T-helper 2 cell treated with Interferon-gamma antibody and Interleukin-4, amounts not matched to agents 100 ng/mL and 5 ng/mL, for 36 hours (primary cell): ENCODE measurements at regions not wholly inside any gene's neighbourhood (a gene's known extent, or its start where the extent isn't known, plus 50 kb on each side); places are given as distances from the start of the nearest gene placed in this dataset.

Source experiments
- intact Hi-C: fragments of 100-400 bp; cut with micrococcal nuclease; formaldehyde crosslinking; loops from one replicate; pipeline ENCODE4 v1.15.1; 2023

GRCh38 chr2:195500879-195501278 lies 156.1 kb upstream of the SLC39A10 start:
- intact Hi-C loops = no loop called here

DNA sequence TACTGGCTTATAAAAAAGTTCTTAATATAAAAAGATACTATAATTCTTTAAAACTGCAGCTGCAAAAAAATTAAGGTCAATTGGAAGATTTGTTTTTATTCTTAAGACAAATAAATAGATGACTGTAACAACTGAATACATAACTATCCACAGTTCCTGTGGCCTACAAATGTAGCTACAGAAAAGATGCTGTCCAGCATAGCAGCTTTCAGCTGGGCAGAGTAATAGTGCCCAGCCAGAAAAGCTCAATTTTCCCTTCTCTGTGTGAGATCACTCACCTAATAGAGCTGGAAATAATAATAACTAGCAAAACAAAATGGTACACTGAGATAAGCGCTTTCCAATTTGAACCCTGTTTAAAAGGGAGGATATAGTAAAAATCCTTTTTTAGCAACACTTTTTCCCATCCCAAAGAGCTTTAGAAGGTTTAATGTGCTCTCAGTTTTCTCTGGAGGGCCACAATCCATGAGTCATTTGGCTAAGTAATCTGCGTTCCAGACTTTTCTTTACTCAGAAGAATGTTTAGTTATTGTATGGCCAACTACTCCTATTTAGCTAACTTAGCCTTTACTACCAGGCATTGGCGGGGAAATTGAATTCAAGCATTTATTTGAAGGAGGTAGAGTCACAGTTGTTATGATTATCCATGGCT lies 158.1 kb upstream of the SLC39A10 start:
- intact Hi-C loops = loop anchor here (1.0 kb wide), 1 partner anchor 161 kb away; no protein-coding TSS in a partner anchor

DNA sequence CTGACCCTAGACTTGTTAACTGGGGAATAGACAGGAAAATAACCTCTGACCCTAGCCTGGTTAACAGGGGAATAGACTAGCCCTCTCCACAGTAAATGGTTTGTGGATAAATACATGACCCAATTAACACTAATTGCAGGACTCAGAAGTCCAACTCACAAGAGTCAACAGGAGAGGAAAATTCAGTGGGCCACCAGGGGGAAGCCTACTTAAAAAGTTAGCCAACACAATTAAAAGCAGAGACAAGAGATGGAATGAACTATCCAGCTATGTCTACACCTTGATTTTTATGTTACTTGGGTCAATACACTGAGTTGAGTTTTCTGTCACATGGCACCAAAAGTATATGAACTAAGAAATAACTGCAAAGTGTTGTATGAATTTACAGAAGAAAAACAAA lies 158.8 kb upstream of the SLC39A10 start:
- intact Hi-C loops = loop anchor here (1.0 kb wide), 1 partner anchor 162 kb away; no protein-coding TSS in a partner anchor

- intact Hi-C loops = loop anchor here (2.0 kb wide), 1 partner anchor 570 kb away; no protein-coding TSS in a partner anchor
Measured at GRCh38 chr2:195496991-195497390, 160.0 kb upstream of the SLC39A10 start.

DNA sequence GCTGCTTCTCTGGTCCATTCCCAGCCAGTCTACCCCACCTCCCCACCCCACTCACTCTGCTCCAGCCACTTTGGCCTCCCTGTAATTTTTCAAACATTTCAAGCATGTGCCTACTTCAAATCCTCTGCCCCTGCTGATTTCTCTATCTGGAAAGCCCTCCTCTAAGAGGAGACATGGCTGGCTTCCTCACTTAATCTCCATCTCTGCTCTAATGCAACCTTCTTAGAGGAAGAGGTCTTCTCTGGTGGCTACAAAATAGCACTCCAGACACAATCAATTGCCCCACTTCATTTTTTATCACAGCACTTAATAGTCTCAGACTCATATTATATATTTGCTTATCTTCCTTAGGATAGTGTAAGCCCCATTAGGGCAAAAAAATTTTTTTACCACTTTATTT lies 161.1 kb upstream of the SLC39A10 start:
- intact Hi-C loops = loop anchor here (2.0 kb wide), 1 partner anchor 571 kb away; no protein-coding TSS in a partner anchor

GRCh38 chr2:195495351-195495750 lies 161.7 kb upstream of the SLC39A10 start:
- intact Hi-C loops = no loop called here

- intact Hi-C loops = no loop called here
Measured at GRCh38 chr2:195494451-195494850, 162.6 kb upstream of the SLC39A10 start.

- intact Hi-C loops = no loop called here
Measured at GRCh38 chr2:195493416-195493815, 163.6 kb upstream of the SLC39A10 start.

DNA sequence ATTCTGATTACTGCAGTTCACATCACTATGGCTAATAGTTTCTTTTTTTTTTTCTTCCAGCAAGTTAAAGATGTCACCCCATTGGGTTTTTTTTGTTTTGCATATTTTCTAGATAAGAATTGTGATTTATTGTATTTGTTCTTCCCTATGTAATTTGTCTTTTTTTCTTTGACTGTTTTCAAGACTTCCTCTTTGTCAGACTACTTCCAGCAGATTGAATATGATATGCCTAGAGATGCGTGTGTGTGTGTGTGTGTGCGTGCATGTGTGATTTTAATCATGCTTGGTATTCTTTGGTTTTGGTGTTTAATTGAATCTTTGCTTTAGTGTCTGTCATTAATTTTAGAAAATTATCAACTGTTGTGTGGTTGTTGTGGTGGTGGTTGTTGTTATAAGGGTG lies 166.7 kb upstream of the SLC39A10 start:
- intact Hi-C loops = no loop called here

GRCh38 chr2:195489101-195489500 lies 167.9 kb upstream of the SLC39A10 start:
- intact Hi-C loops = no loop called here

DNA sequence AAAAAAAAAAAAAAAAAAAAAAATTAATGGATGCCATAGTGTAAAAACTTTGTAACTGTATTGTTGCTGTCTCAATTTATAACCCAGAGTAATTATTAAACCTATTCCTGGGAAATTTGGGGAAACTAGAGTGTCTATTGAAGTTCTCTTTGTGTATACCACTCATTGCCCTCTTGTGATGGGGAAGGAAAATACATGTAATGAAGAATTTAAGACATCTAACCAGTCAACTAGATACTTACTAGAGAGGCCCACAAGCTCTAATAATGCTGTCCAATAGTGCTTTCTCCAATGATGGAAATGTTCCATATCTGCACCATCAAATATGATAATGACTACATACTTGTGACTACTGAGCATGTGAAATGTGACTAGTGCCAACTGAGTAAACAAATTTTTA lies 168.5 kb upstream of the SLC39A10 start:
- intact Hi-C loops = no loop called here

DNA sequence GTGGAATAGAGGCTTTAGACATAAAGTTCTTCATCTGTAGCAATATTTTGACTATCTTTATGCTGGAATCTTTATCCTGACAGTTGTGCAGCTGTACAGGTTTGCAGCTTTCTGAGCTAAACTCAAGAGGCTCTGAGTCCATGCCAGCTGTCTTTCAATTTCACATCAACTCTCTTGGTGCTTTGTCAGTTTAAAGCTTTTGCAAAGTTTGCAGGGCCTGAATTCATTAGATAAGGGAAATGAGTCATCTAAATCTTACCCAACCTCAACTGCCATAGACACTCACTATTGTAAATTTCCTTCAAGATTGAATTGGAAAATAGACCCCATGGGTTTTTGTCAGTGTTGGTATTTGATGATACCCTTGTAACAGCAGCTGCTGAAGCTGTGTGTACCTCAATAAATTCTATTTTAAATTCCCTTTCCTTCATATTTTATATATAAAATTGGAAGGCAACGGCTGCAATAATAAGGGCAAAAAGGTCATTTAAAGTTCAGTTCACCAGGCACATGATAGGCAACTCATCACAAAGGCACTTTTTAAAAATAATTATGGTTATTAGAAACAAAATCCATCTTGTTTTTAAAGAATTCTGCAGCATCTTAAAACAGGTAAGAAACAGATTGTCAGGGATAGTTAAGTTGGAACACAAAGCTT lies 169.9 kb upstream of the SLC39A10 start:
- intact Hi-C loops = loop anchor here (1.0 to 2.0 kb wide), 5 partner anchors 10 to 173 kb away; no protein-coding TSS in a partner anchor

DNA sequence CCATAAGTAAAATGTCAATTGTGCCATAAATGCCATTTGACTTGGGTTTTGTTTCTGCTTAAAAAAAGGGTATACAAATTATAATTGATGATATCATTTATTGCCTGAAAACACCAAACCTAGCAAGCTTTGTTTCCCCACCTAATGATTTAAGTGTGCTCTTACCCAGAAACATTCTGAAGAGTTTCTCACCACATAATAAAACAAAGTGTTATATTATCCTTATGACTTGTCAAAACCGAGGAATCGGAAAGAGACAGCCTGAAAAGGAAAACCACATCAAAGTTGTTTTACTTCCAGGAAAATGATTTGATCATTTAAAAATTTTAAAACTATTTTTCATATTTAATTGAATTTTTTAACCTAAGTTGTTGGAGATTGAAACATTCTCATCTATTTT lies 170.5 kb upstream of the SLC39A10 start:
- intact Hi-C loops = loop anchor here (2.0 kb wide), 2 partner anchors 46 to 72 kb away; no protein-coding TSS in a partner anchor

DNA sequence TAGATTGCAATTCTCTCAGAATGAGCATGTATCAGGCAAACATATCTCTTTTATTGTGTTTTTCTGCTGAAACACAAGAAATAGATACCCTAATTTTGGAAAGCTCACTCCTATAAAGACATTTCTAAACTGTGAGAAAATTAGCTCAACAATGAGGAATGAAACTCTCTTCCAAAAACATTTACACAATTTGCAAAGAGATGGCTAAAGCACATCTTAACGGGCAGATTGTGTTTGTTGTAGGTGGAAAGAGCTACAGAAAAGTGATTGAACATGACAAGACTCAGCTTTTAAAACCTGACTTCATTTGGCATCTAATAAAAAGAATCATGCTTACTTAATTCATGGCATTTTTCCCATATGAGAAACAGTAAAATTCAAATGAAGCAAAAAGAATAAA lies 175.0 kb upstream of the SLC39A10 start:
- intact Hi-C loops = no loop called here

DNA sequence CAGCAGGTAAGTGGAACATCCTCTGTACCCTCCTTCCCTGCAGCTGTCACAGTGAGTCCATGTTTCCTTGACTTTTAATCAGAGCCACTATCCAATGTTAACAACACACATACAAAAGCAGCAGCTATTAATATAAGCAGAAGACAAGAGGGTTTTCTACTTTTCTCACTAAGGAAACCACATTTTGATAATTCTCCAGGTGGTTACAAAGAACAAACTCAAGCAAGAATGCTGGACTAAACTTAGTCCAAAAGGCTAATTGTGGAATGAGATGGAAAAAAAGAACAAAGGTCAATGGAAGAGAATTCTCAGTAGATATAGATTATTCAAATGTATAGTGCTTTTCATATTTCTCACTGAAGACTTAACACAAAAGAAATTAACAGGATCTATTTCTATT lies 176.9 kb upstream of the SLC39A10 start:
- intact Hi-C loops = no loop called here

GRCh38 chr2:195479407-195479806 lies 177.6 kb upstream of the SLC39A10 start:
- intact Hi-C loops = no loop called here

GRCh38 chr2:195477996-195478382 lies 179.0 kb upstream of the SLC39A10 start:
- intact Hi-C loops = loop anchor here (1.0 kb wide), 1 partner anchor 9 kb away; no protein-coding TSS in a partner anchor

DNA sequence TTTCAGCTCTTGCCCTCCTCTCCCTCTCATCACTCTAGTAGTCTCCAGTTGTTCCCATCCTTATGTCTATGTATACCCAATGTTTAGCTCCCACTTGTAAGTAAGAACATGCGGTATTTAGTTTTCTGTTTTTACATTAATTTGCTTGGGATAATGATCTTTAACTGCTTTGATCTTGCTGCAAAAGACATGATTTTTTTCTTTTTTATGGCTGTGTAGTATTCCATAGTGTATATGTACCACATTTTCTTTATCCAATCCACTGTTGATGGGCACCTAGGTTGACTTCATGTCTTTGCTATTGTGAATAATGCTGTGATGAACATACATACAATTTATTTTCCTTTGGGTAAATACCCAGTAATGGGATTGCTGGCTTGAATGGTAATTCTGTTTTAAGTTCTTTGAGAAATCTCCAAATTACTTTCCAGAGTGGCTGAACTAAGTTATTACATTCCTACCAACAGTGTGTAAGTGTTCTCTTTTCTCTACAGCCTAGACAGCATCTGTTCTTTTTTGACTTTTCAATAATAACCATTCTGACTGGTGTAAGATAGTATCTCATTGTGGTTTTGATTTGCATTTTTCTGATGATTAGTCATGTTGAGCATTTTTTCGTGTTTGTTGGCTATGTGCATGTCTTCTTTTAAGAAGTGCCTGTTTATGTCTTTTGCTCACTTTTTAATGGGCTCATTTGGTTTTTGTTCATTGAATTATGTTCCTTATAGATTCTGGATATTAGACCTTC lies 179.6 kb upstream of the SLC39A10 start:
- intact Hi-C loops = loop anchor here (1.0 kb wide), 1 partner anchor 10 kb away; no protein-coding TSS in a partner anchor

GRCh38 chr2:195475336-195475735 lies 181.7 kb upstream of the SLC39A10 start:
- intact Hi-C loops = no loop called here

DNA sequence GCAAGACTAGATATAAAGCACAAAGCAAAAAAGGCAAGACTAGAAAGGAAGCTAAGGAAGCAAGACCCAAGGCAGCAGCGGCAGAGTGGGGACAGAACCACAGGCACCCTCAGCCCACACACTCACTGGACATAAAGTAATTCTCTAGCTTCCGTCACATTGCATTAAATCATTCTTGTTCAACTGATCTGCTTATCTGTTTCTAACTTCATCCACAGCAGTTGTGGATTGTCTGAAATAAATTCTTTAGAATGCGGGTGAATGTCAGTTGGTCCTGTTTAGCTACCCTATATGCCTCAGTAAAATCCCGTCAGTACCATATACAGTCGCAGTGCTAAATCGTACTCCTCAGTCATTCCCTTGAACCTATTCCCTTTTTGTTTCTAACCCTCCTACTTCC lies 183.2 kb upstream of the SLC39A10 start:
- intact Hi-C loops = no loop called here

GRCh38 chr2:195472501-195473234 lies 184.4 kb upstream of the SLC39A10 start:
- intact Hi-C loops = no loop called here
